ENCODE measurements at regions not wholly inside any gene's neighbourhood (a gene's known extent, or its start where the extent isn't known, plus 50 kb on each side); places are given as distances from the start of the nearest gene placed in this dataset.

DNA sequence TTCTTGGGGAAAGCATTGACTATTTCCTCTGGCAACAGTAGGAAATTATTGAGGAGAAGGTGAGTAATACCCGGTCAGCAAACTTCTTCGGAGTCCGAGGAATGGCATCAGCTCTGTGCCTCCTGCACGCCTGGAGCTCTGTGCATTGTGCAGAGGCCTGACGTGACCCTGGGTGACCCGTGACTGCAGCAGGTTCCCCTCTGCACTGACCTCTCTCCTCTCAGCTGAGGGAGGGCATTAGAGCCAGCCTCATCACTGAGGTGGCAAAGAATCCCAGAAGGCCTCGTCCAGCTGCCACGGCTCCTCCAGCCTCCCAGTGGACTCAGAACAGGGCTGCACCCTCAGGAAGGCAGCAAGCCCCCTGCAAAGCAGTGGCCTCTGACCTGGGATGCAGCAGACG, 502.9 kb downstream of the CD83 start:
- TF ChIP-seq, protein P1, sequence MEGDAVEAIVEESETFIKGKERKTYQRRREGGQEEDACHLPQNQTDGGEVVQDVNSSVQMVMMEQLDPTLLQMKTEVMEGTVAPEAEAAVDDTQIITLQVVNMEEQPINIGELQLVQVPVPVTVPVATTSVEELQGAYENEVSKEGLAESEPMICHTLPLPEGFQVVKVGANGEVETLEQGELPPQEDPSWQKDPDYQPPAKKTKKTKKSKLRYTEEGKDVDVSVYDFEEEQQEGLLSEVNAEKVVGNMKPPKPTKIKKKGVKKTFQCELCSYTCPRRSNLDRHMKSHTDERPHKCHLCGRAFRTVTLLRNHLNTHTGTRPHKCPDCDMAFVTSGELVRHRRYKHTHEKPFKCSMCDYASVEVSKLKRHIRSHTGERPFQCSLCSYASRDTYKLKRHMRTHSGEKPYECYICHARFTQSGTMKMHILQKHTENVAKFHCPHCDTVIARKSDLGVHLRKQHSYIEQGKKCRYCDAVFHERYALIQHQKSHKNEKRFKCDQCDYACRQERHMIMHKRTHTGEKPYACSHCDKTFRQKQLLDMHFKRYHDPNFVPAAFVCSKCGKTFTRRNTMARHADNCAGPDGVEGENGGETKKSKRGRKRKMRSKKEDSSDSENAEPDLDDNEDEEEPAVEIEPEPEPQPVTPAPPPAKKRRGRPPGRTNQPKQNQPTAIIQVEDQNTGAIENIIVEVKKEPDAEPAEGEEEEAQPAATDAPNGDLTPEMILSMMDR (conservative IDR thresholded peaks at IDR 0.05), result no peak
- TF ChIP-seq EZH2 (IDR thresholded peaks at IDR 0.05; ENCODE audit: low read depth), result no peak
